GM19463 (cell line): ENCODE measurements at regions not wholly inside any gene's neighbourhood (a gene's known extent, or its start where the extent isn't known, plus 50 kb on each side); places are given as distances from the start of the nearest gene placed in this dataset.
"Not testable (repeated sequence)": the region's sequence is repeated elsewhere in the genome, so short reads cannot be mapped to it uniquely, and the experiment has no call there.

Experiments used
- ATAC-seq: cut with Tn5 transposase; IDR thresholded peaks from one replicate; pipeline ENCODE4 v1.9.1; 2021; ENCODE audit warnings: mild to moderate bottlenecking, moderate library complexity; ENCODE audit not compliant: unreplicated experiment

DNA sequence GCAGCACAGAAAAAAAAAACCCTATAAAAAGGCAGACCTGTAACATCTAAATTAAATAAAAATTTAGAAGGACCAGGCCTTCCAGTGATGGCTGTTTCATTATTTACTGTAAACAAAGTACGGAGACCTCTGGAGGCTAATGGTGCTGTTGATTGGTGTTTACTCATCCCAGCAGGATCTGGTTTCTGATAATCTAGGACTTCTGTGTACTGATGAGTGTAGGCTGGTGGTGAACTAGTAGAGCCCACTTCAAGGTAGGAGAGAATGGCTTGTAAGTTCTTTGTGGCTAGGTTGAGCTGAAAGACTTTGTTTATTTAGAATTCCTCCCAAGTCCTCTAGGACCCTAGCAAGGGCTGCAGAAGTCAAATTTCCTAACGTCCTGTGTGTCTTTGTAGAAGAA lies 398.1 kb upstream of the PITX2 start:
- no peak for ATAC-seq

DNA sequence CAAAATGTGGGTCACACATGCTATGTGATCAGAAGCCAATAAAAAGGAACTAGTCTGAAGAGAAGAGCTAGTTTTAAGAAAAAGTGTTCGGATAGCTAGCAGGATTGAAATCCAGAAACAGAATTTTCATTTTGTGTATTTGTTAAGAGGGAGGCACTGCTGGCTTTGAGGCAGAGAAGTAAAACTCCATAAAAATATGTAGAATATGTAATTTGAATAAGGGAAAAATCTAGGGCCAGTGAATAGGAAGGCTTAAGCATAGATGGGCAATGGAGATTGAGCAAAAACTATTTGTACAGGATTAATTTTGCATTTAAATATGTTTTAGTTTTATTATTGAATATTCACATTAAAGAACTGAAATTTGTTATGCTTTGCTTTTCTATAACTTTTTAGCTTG lies 399.9 kb upstream of the PITX2 start:
- ATAC-seq, result no peak

DNA sequence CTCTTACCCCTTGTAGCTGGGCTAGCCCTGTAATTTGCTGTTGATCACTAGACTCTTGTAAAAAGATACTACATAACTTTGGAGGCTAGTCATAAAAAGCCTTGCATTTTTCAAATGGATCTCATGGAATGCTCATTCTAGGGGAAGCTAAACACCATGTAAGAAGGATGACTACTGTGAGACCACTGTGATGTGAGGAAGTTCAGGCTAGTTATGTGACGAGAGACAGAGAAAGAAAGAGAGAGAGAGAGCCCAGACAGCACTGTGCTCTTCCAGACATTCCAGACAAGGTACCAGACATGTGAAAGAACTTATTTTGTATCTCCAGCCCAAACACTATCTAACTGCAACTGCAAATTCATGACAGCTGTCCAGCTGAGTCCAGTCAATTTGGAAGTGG lies 404.6 kb upstream of the PITX2 start:
- no peak for ATAC-seq

DNA sequence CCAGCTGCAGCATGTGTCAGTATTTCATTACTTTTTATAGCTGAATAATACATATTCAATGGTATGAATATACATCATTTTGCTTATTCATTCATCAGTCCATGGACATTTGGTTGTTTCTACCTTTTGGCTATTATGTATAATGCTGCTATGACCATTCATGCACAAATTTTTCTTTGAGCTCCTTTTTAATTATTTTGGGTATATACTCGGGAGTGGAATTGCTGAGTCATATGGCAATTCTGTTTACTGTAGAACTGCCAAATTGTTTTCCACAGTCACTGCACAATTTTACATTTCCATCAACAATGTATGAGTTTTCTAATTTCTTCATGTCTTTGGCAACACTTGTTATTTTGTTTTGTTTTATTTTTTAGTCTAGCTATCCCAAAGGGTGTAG lies 405.9 kb upstream of the PITX2 start:
- ATAC-seq, result no peak

DNA sequence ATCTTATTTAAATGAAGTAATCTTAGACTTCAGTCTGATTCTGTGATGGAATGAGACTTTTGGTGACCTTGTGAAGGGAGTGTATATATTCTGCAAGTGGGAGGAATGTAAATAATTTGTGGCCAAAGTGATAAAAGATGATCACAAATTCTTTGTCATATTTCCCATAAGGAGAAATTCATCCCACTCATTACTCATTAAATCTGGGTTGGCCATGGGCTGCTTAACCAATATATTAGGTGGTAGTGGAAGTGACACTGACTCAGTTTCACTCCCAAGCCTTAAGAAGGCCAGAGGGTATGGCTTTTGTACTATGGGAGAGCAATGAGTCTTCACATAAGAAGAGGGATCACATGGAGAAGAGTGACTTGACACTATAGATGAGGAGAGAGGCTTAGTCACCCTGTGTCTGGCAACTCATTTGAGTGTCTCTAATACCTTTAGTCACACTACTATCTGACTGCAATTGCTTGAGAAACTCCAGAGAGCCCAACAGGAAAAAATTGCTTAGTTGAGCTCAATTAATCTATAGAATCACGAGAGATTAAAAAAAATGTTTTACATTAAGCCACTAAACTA lies 408.2 kb upstream of the PITX2 start:
- ATAC-seq, result no peak

DNA sequence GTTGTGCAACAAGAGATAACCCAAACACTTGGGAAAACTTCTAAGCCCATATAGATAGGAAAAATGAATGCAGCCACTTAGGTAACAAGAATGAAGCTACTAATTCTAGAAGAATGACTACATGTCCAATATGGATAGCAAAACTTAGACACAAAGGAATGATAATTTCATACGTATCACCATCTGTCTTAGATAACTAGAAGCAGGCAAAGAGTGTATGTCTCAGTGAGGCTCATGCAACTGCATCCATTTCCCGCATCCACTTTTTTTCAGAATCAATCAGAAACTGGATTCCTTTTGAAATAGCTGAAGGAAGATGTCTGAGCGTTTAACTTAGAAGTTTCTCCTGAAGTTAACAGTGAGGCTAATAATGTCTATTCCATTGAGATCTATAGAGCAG lies 408.7 kb upstream of the PITX2 start:
- no peak for ATAC-seq

DNA sequence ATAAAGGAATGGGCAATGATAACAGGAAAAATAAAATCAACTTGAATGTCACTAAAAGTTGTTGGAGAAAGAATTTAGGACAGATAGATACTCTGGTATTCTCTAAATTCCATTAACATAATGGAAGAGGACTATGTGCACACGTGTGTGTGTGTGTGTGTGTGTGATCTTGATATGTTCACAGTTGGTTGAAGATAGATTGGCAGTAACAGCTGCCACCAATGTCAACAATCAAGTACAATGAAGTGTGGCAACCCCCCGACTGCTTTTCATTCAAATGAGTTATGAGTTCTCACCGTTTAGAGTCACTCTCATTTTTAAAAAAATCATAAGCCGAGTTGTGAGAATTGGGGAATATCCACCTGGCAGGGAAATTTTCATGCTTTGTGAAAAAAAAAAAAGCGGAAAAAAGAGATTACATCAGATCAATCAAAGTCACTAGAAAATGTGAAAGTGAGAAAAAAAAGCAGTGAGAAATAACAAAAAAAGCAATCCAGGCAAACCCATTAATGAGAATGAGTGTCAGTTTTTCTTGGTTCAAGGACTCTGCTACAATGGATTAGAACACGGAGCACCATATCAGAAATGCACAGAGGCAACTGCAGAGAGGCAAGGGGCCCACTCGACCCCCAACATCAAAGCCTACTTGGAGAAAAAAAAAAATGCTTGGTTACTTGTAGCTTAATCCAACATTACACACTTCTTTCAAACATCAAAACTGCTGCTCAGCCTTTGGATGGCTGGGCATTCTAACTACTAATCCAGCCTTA lies 414.9 kb upstream of the PITX2 start:
- no peak for ATAC-seq

DNA sequence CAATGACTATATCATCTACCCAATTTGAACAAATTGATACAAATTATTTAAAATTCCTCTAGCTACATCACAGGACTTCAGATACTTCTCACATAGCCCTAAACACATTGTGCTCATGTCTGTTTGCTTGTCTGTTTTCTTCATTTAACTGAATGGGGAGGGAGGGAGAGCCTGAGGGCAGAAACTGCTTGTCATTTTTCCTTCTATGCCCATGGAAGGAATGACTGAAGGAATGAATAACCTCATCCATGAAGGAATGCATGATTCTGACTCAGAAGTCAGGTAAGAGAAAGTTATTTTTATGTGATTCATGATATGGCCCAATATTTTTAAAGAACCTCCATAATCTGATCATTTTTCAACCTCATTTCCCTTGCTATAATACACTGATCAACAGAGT lies 418.0 kb upstream of the PITX2 start:
- no peak for ATAC-seq

DNA sequence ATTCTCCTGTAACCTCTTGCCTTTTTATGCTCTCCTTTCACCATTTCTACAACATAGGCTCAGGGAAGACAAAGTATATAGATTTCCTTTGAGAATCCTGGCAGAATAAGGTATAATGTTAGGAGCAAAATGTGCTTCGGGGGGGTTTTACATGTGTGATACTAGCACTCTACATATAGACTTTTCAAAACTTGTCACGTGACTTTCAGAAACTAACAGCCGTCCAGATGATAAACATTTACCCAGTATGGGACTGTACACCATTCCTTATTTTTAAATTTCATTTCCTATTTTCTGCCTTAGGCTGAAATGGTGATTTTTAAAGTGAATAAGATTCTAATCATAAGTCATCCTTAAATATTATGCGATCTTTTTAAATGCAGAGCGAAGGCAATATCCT lies 420.4 kb upstream of the PITX2 start:
- ATAC-seq, result no peak

DNA sequence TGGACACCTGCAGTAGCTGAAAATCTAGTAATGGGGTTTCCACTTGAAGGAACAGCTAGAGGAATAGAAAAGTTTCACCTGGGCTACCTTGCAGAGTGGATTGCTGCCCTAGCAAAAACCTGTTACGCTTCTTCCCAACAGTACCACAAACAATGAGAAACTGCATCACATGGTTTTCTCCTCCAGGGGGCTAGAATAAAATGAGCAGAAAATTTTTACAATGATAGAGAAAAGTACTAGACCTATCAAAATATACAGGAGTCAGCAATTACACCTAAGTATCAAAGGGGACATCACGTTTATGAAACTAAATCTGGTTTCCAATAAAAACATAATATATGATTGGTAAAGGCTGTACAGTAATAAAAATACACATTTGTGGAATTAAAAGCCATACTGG lies 423.1 kb upstream of the PITX2 start:
- ATAC-seq, result no peak

DNA sequence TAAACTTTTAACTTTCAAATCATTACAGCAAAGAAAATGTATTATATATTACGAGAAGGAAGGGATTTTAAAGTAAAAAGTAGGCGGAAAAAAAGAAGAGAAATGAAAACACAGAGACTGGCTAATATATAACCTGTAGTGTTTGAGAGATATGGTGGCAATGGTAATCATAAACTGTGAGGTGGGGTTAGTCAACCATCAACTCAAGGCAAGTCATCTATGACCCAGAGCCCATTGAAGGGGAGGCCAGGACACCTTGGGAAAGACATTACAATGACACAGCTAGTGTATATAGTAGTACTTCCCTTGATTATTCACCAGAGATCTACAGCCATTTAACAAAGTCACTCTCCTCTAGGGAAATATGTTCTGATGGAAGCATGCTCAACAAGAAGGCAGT lies 423.9 kb upstream of the PITX2 start:
- ATAC-seq, result peak; percentile 86

DNA sequence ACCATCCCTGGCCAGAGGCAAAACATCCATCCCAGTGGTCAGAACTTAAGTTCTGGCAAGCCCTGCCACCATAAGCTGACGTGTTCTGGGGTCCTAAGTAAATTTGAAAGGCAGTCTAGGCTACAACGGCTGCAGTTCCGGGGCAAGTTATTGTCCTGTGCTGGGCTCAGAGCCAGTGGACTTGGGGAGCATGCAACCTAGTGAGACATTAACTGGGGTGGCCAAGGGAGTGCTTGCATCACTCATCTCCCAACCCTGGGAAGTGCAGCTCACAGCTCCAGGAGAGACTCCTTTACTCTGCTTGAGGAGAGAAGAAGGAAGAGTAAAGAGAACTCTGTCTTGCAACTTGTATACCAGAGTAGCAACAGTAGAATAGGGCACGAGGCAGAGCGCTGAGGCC lies 425.4 kb upstream of the PITX2 start:
- no peak for ATAC-seq

DNA sequence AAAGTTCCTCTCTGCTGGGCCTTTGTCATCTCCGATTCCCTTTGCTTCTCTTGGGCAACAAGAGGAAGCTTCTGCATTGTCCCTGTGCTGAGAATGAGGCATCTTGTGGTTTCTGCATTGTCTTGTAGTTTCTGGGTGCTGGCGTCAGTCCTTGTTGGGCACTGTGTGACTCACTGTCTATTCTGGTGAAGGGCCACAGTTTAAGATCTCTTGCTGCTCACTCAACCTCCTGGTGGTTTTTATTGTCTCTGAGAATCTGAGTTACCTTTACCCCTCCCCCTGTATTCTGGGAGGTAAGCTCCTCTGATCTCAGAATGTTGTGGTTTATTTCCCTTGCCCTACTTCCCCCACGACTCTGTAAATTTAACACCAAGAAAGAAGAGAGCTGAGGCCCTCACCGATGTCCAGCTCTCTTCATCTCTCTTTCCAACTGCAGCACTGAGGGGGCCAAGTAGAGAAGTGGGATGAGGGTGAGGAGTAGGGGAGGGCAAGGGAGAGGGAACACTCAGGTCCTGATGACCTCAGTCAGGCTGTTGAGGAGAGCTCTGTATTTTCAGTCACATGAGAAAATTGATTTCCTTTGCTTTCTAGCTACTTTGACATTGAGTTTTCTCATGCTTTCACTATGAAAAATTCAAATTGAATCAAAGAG lies 441.6 kb upstream of the PITX2 start:
- ATAC-seq, result peak; percentile 84

DNA sequence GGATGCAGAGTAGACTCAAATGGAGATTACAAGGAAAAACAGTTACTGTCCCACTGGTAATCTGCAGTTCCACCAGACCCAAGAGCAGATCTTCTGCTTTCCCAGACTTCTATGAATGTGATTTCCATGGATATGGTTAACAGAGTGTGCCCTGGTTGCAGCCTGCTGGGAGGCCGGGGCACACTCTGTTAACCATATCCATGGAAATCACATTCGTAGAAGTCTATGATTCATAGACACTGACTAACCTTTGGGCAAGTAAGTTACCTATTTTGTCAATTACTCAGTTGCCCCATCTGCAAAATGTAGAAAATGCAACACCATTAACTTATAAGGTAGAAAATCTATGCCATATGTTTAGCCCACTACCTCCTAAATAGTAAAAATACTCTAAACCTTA lies 443.1 kb upstream of the PITX2 start:
- ATAC-seq, result no peak

DNA sequence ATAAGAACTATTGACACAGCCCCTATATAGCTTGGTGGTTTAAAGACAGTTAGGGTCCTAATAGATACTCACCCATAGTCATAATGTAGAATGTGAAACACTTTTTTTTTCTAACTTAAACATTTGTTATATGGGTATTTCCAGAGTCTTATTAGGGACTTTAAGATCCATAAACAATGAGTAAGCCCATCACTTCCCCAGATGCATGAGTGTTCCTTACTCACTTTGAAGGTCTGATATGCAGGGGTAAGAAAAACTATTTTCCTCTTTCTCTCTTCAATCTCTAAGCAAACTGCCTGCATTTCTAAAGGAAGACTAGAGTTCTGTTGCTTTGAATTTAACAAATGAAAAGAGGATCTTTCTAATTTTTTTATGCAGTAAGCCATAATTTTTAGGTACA lies 443.6 kb upstream of the PITX2 start:
- no peak for ATAC-seq

DNA sequence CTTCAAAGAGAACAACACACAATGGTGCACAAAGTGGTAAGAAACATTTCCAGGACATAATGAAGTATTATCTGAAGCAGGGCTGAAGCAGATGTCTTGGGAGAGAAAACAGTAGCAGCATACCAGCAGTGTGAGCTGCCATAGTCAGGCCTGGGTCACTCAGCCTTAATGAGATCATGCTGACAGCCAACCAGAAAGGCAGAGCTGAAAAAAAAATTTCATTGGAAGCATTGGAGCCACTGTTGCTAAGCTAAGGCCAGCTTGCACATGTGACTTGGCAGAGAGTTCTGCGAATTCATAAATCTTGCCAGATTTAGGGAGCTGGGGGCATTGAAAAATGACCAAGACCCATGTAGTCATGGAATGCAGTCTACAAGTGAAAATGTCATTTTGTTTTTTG lies 444.0 kb upstream of the PITX2 start:
- ATAC-seq, result no peak

DNA sequence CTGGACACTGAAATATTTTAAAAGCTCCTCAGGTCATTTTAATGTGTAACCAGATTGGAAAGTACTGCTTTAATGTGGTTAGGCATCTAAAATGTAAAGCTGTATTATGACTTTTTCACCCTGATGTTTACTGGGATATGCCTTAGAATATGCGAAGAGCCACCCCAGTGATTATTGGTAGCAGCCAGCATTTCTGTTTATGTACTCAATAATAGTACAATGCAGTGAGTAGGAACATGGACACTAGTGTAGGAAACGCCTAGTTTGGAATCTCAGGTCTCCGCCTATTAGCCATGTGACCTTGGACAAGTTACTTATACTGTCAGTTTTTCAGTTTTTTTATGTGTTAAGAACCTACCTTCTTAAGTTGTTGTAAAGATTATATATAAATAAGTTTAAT lies 446.0 kb upstream of the PITX2 start:
- no peak for ATAC-seq

DNA sequence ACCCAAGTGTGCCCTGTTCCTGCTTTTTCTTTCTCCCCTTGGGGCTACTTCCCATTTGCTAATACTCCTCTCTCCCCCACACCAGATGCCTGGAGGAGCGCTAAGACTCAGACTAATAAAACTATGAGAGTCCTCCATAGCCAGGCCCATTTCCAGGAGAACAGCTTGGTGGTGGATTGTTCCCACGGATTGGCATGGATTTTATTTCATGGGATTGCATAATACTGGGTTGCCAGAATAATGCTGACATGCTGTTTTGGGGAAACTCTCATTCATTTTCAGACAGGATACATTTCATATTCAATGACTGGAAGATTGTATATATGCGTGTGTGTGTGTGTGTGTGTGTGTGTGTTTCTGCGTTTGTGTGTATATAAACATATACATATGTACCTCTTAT lies 447.5 kb upstream of the PITX2 start:
- ATAC-seq, result no peak

DNA sequence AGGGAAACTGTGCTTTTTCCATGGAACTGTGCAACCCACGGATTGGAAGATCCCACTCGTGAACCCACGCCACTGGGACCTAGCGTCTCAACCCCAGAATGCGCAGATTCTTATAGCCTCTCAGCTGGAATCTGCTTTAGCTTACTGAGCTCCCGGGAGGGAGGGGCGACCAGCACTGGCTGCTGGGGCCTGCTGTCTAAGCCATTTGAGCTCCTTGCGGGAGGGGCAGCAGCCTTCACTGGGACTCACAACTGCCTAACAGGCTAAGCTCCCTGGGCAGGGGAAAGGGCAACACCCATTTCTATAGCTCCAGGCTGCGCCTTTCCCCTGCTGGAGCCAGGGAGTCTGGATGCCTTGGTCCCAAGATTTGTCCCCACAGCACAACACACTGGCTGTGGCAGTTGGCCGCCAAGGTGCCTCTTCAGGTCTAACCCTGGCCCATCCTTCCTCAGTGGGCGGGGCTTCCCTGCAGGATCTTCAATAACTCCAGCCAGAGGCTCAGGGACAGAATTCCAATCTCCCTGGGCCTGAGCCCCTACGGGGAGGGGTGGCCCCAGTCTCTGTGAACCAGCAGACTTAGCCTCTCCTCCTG lies 451.7 kb upstream of the PITX2 start:
- no peak for ATAC-seq

DNA sequence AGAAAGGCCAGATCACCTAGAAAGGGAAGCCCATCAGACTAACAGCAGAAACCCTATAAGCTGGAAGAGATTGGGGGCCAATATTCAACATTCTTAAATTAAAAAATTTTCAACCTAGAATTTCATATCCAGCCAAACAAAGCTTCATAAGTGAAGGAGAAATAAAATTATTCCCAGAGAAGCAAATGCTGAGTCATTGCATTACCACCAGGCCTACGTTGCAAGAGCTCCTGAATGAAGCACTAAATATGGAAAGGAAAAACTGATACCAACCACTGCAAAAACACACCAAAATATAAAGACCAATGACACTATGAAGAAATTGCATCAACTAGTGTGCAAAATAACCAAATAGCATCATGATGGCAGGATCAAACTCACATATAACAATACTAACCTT lies 453.4 kb upstream of the PITX2 start:
- ATAC-seq, result not testable (repeated sequence)

DNA sequence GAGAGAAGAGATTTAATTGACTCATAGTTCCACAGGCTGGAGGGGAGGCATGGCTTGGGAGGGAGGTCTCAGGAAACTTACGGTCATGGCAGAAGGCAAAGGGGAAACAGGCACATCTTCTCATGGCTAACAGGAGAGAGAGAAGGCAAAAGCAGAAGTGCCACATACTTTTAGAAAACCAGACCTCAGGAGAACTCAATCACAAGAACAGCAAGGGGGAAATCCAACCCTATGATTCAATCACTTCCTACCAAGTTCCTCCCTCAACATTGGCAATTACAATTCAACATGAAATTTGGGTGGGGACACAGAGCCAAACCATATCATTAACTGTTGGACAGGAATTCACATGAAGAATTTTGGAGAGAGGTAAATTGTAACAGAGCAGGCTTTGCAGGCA lies 485.3 kb upstream of the PITX2 start:
- no peak for ATAC-seq

DNA sequence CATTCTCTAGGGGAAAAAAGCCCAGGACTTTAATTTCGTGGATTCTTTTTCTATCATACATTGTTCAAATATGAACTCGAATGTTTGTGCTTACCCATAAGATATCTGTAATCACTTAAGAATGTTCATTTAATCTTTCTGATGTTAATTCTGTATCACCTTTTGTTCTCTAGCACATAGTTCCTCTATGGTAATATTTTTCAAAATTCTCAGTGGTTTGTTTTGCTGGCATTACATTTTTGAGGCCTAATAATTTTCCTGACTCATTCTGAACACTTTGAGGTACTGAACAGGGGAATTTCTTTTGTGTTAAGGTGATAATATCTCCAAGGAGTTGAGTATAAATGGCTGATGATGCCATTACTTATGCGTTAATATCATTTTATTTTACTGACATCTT lies 490.7 kb upstream of the PITX2 start:
- ATAC-seq, result no peak
